Stimulated activated CD4-positive, alpha-beta T cell treated with anti-CD3 and anti-CD28 coated beads, Interleukin-15, amount 100 ng/mL, for 48 hours (primary cell): ENCODE measurements at regions not wholly inside any gene's neighbourhood (a gene's known extent, or its start where the extent isn't known, plus 50 kb on each side); places are given as distances from the start of the nearest gene placed in this dataset.
"Not testable (repeated sequence)": the region's sequence is repeated elsewhere in the genome, so short reads cannot be mapped to it uniquely, and the experiment has no call there.

Source experiments
- DNase-seq, 2 donors: peaks; one replicate each; pipeline ENCODE4 v3.0.0-alpha.2; 2020; ENCODE audit warnings: low read depth in 2 of 2

DNA sequence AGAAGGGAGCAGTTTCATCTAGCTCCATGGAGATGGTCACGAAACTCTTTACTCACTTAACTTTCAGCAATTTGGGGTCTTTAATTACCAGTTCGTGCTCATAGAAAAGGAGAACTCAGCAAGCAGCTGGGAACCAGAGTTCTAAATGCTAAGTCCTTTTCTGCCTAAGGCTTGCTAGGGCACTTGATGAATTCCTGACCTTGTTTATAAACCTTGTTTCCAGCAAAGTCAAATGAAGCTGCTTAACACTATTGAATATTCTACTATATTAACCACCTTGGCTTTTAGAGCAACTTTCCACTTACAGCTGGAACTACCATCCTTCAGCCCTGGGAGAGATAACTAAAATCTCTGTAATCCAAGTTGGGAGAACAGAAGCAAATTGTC is 79.5 kb upstream of the TSC22D2 start:
- no peak for DNase-seq

GRCh38 chr3:150327678-150328653 is 80.1 kb upstream of the TSC22D2 start:
- DNase-seq, result no peak

- DNase-seq, result no peak
Measured at GRCh38 chr3:150324788-150325187, 83.3 kb upstream of the TSC22D2 start.

DNA sequence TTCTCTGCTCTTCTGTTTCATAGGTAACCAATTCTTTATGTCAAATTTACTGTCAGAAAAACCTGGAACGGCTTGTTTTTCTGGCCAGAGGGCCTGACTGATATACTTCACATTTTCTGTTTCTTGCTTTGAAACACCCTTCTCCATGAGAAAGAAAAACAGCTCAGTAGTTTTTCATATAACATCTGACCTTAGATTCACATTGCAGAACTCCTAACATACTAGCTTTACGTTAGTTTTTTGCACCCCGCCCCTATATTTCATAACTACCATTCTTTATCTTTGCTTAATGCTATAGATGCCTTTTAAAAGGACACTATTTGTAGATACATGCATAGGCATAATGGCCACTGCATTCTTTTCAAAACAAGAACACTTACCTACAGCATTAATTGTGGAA is 83.9 kb upstream of the TSC22D2 start:
- DNase-seq, result no peak

DNA sequence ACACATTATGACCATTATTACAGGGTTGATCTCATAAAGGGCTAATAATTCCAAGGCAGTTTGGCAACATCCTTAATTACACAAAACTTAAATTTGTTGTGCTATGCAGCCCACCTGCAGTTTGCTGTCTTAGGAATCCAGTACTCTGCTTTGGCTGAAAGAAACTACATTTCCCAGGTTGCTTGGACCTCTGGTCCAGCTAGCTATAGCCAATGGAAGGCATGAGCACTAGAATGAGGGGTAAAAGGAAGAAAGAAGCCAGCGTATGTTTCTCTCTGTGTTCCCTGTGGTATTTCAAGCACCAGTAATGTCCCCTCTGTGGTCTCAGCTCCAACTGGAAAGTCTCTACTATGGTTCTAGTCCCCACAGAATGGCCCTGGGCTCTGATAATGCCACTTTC is 84.3 kb upstream of the TSC22D2 start:
- DNase-seq, result no peak

- DNase-seq, result not testable (repeated sequence)
Measured at GRCh38 chr3:150323091-150323490, 85.0 kb upstream of the TSC22D2 start.

DNA sequence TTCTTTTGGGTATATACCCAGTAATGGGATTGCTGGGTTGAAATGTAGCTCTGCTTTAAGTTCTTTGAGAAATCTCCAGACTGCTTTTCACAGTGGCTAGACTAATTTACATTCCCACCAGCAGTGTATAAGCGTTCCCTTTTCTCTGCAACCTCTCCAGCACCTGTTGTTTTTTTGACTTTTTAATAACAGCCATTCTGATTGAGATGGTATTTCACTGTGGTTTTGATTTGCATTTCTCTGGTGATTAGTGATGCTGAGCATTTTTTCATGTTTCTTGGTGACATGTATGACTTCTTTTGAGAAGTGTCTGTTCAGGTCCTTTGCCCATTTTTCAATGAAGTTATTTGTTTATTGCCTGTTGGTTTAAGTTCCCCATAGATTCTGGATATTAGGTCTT is 87.1 kb upstream of the TSC22D2 start:
- not testable (repeated sequence) for DNase-seq

GRCh38 chr3:150319900-150320299 is 88.2 kb upstream of the TSC22D2 start:
- no peak for DNase-seq

GRCh38 chr3:150317469-150317868 is 90.6 kb upstream of the TSC22D2 start:
- DNase-seq, result no peak

GRCh38 chr3:150315721-150316120 is 92.4 kb upstream of the TSC22D2 start:
- no peak for DNase-seq

- no peak for DNase-seq
Measured at GRCh38 chr3:150314248-150315004, 93.7 kb upstream of the TSC22D2 start.

GRCh38 chr3:150312018-150312657 is 96.0 kb upstream of the TSC22D2 start:
- DNase-seq, result no peak

- DNase-seq, result no peak
Measured at GRCh38 chr3:150311156-150311555, 96.9 kb upstream of the TSC22D2 start.

DNA sequence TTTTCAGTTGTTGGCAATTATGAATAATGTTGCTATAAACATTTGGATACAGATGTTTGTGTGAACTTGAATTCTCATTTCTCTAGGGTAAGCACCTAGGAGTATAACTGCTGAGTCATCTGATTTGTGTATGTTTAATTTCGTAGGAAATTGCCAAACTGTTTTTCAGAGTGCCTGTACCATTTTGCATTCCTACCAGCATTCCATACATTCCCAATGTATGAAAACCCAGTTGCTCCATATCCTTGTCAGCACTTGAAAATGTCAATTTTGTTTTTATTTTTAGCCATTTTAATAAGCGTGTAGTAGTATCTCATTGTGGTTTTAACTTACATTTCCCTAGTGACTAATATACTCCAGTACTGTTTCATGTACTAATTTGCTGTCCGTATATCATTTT is 98.5 kb upstream of the TSC22D2 start:
- no peak for DNase-seq

GRCh38 chr3:150309257-150309542 is 98.9 kb upstream of the TSC22D2 start:
- DNase-seq, result no peak

DNA sequence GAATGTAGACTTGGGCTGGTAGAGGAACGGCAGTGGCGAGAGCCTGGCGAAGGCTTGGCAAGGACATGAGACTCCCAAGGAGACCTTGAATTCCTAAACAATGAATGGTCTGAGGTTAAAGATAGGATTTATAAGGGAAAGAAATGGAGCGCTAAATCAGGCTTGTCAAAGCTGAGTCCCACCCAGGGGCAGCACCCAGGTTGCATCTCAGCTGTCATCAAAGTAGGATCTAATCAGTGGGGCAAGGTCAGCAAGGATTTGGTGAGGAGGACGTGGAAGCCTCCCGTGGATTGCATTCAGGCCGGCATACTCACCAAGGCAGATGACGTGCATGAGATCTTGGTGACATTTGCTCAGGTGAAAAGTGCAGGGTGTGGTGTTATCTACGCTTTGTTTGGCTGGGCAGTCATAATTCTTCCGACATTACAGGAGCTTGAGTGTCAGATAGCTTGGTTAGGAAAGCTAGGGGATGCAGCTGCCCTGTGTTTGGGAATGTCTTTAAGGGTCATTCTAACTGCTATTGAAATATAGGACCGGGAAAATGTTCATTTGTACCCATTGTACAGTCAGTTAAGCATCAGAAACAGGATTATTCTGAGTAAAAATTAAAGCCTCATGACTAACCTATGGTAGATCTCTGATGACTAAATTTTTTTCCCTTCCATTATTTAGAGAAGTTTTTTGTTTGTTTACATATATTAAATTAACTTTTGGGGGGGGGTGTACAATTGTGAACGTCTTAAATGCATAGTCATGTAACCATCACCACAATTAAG is 99.4 kb upstream of the TSC22D2 start:
- DNase-seq, result no peak

- no peak for DNase-seq
Measured at GRCh38 chr3:150308037-150308319, 100.1 kb upstream of the TSC22D2 start.

DNA sequence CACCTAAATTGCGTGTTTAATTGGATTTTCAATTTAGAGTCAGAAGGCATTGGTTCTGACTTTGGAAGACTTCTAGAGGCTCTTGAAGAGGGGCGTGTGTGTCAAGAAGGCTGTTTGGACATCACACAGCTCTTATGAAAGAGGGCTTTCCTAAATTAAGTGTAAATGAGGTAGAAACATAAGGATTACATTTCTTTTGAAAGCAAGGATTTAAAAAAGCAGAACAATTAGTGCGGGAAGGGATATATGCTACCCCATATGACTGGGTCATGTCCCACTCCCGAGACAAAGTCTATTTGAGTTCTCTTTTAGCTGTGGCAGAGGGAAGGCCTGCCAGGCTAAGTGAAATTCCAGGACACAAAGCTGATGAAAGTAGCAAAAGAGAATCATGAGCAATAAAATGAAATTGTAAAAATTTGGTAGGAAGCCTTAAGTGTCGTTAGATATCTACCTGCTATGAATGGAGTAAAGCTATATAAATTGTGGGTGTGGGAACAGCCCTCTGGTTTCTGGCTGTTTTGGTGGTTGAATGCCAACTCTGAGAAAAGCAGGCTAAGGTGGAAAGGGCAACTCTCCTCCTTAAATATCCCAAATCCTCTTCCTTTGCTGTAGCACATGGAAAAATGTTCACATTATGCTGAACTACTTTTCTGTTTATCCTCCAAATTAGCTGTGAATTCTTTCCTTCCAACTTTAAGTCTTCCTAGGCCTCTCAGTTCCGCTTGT is 100.6 kb upstream of the TSC22D2 start:
- DNase-seq, result no peak

DNA sequence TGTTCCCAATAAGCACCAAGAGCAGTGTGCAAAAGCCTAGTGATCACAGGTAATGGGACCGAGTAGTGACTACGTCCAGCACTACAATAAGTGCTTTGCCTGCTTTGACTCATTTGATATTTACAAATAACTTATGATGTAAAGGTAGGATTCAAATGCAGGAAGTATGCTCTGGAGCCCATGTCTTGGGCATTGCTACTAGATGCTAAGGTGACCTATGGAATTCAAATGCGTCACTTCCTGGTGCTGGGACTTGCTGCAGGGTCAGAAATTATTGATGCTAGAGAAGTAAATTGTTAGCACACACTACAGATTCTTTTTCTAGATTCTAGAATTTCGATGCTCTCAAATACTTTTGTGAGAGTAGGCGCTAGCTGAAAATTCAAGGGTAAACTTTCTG is 101.2 kb upstream of the TSC22D2 start:
- DNase-seq, result no peak

GRCh38 chr3:150306083-150306482 is 102.0 kb upstream of the TSC22D2 start:
- no peak for DNase-seq

DNA sequence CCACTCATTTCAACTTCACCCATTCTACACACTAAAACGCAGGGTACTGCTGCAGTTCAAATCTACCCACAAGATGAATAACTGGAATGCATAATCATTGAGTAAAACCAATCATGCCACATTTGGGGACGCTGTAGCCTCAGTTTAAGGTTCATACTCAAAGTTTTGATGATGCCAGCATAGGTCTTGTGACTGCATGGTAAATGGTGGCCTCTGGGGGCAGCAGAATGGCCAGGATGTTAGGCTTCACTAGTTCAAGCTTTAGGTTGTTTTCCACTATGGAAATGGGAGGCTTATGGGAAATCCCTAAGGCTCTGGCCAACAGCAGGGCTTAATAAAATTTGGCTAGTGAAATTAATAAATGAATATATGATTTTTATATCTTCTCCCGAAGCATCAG is 104.3 kb upstream of the TSC22D2 start:
- DNase-seq, result no peak
